ENCODE measurements at regions not wholly inside any gene's neighbourhood (a gene's known extent, or its start where the extent isn't known, plus 50 kb on each side); places are given as distances from the start of the nearest gene placed in this dataset.

GRCh38 chr3:59264366-59264765 lies 214.5 kb upstream of the CFAP20DC start:
- no peak overlapping the region for H3K27ac ChIP-seq (ENCODE audit: low read depth, low read length)
- no peak overlapping the region for H3K4me3 ChIP-seq (ENCODE audit: low read length in 3 of 3)
- H3K9ac ChIP-seq (ENCODE audit: low read depth in 1 of 3, low read length in 3 of 3), result no peak overlapping the region
- no peaks in the 10 kb centered on the region for H3K9me3 ChIP-seq (ENCODE audit: control insufficient read depth in 3 of 3, low read length in 3 of 3)
- H3K36me3 ChIP-seq (ENCODE audit: control insufficient read depth in 3 of 3, insufficient read depth in 3 of 3, low read length in 3 of 3), result no peaks in the 10 kb centered on the region
- no peaks in the 10 kb centered on the region for H3K4me1 ChIP-seq (ENCODE audit: control insufficient read depth in 3 of 3, insufficient read depth in 3 of 3, low read length in 3 of 3)
- no peaks in the 10 kb centered on the region for H3K27me3 ChIP-seq (ENCODE audit: control insufficient read depth in 3 of 3, insufficient read depth in 3 of 3, low read length in 3 of 3)

DNA sequence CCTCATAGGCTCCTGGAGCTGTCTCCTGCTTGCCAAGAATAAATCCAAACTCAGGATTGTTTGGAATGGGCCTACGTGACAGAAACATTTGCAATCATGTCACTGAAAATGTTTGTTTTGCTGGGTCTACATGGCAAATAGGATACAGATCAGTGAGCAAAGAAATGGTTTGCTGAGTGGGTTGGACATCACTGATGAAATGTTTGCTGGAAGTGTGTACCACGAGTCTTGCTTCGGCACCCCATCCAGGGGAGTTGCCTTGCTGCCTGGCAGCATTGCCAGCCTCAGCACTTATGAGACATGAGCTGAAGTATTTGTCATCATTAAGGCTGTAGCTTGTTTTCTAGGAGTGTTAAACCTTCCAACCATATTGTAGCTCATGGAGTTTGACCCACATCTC lies 213.3 kb upstream of the CFAP20DC start:
- Histone ChIP-seq H3K9me3 (ENCODE audit: control insufficient read depth in 3 of 3, low read length in 3 of 3) (no peaks in the 10 kb centered on the region), H3K27ac (ENCODE audit: low read depth, low read length) (no peak overlapping the region), H3K27me3 (ENCODE audit: control insufficient read depth in 3 of 3, insufficient read depth in 3 of 3, low read length in 3 of 3) (no peaks in the 10 kb centered on the region), H3K4me1 (ENCODE audit: control insufficient read depth in 3 of 3, insufficient read depth in 3 of 3, low read length in 3 of 3) (no peaks in the 10 kb centered on the region), H3K4me3 (ENCODE audit: low read length in 3 of 3) (no peak overlapping the region), H3K9ac (ENCODE audit: low read depth in 1 of 3, low read length in 3 of 3) (no peak overlapping the region), H3K36me3 (ENCODE audit: control insufficient read depth in 3 of 3, insufficient read depth in 3 of 3, low read length in 3 of 3) (no peaks in the 10 kb centered on the region)

DNA sequence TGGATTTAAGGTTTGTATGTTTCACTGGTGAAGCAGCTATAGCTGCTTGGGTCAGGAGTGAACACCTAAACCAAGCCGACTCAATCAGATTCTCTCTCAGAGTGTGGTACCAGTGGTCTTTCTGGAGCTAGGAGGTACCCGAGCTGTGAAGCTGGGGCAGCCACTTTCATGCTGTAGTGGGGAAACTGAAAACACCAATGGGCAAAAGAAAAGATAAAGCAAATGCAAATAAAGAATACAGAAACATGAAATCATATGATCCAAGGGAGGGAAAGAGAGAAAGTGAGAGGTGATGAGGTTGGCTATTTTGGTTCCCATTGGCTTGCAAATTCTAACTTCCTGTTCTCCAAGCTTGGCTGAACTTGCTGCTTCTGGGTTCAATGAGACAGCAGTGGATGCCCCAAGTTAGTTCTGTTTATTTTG lies 212.3 kb upstream of the CFAP20DC start:
- H3K36me3 ChIP-seq (ENCODE audit: control insufficient read depth in 3 of 3, insufficient read depth in 3 of 3, low read length in 3 of 3), result no peaks in the 10 kb centered on the region
- no peak overlapping the region for H3K9ac ChIP-seq (ENCODE audit: low read depth in 1 of 3, low read length in 3 of 3)
- H3K27me3 ChIP-seq (ENCODE audit: control insufficient read depth in 3 of 3, insufficient read depth in 3 of 3, low read length in 3 of 3), result no peaks in the 10 kb centered on the region
- H3K4me3 ChIP-seq (ENCODE audit: low read length in 3 of 3), result no peak overlapping the region
- H3K4me1 ChIP-seq (ENCODE audit: control insufficient read depth in 3 of 3, insufficient read depth in 3 of 3, low read length in 3 of 3), result no peaks in the 10 kb centered on the region
- no peaks in the 10 kb centered on the region for H3K9me3 ChIP-seq (ENCODE audit: control insufficient read depth in 3 of 3, low read length in 3 of 3)
- H3K27ac ChIP-seq (ENCODE audit: low read depth, low read length), result no peak overlapping the region

DNA sequence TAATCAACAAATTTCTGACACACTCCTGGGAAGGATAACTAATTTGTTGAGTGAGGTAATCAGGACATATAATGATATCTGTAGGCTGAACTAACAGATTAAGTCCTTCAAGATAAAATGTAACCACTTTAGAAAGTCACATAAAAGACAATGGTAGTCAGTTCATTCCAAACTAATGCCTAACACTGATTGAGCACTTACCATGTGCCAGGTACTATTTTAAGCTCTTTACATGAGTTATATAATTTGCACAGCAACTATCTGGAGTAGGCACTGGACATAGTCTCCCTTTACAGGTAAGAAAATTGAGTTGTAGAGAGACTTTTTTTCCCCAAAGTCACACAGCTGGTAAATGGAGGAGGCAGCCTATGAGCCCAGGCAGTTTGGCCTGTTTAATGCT lies 211.2 kb upstream of the CFAP20DC start:
- no peak overlapping the region for H3K9ac ChIP-seq (ENCODE audit: low read depth in 1 of 3, low read length in 3 of 3)
- H3K9me3 ChIP-seq (ENCODE audit: control insufficient read depth in 3 of 3, low read length in 3 of 3), result no peaks in the 10 kb centered on the region
- no peaks in the 10 kb centered on the region for H3K27me3 ChIP-seq (ENCODE audit: control insufficient read depth in 3 of 3, insufficient read depth in 3 of 3, low read length in 3 of 3)
- no peak overlapping the region for H3K4me3 ChIP-seq (ENCODE audit: low read length in 3 of 3)
- H3K27ac ChIP-seq (ENCODE audit: low read depth, low read length), result no peak overlapping the region
- no peaks in the 10 kb centered on the region for H3K36me3 ChIP-seq (ENCODE audit: control insufficient read depth in 3 of 3, insufficient read depth in 3 of 3, low read length in 3 of 3)
- H3K4me1 ChIP-seq (ENCODE audit: control insufficient read depth in 3 of 3, insufficient read depth in 3 of 3, low read length in 3 of 3), result no peaks in the 10 kb centered on the region

GRCh38 chr3:59258550-59259260 lies 208.9 kb upstream of the CFAP20DC start:
- Histone ChIP-seq H3K9me3 (ENCODE audit: control insufficient read depth in 3 of 3, low read length in 3 of 3) (no peaks in the 10 kb centered on the region), H3K4me3 (ENCODE audit: low read length in 3 of 3) (no peak overlapping the region), H3K27me3 (ENCODE audit: control insufficient read depth in 3 of 3, insufficient read depth in 3 of 3, low read length in 3 of 3) (no peaks in the 10 kb centered on the region), H3K36me3 (ENCODE audit: control insufficient read depth in 3 of 3, insufficient read depth in 3 of 3, low read length in 3 of 3) (no peaks in the 10 kb centered on the region), H3K4me1 (ENCODE audit: control insufficient read depth in 3 of 3, insufficient read depth in 3 of 3, low read length in 3 of 3) (no peaks in the 10 kb centered on the region), H3K9ac (ENCODE audit: low read depth in 1 of 3, low read length in 3 of 3) (no peak overlapping the region), H3K27ac (ENCODE audit: low read depth, low read length) (no peak overlapping the region)

GRCh38 chr3:59257506-59257905 lies 207.7 kb upstream of the CFAP20DC start:
- no peaks in the 10 kb centered on the region for H3K9me3 ChIP-seq (ENCODE audit: control insufficient read depth in 3 of 3, low read length in 3 of 3)
- no peak overlapping the region for H3K27ac ChIP-seq (ENCODE audit: low read depth, low read length)
- no peak overlapping the region for H3K4me3 ChIP-seq (ENCODE audit: low read length in 3 of 3)
- H3K9ac ChIP-seq (ENCODE audit: low read depth in 1 of 3, low read length in 3 of 3), result no peak overlapping the region
- H3K36me3 ChIP-seq (ENCODE audit: control insufficient read depth in 3 of 3, insufficient read depth in 3 of 3, low read length in 3 of 3), result no peaks in the 10 kb centered on the region
- no peaks in the 10 kb centered on the region for H3K4me1 ChIP-seq (ENCODE audit: control insufficient read depth in 3 of 3, insufficient read depth in 3 of 3, low read length in 3 of 3)
- H3K27me3 ChIP-seq (ENCODE audit: control insufficient read depth in 3 of 3, insufficient read depth in 3 of 3, low read length in 3 of 3), result no peaks in the 10 kb centered on the region

- Histone ChIP-seq H3K9ac (ENCODE audit: low read depth in 1 of 3, low read length in 3 of 3) (no peak overlapping the region), H3K9me3 (ENCODE audit: control insufficient read depth in 3 of 3, low read length in 3 of 3) (no peaks in the 10 kb centered on the region), H3K4me3 (ENCODE audit: low read length in 3 of 3) (no peak overlapping the region), H3K36me3 (ENCODE audit: control insufficient read depth in 3 of 3, insufficient read depth in 3 of 3, low read length in 3 of 3) (no peaks in the 10 kb centered on the region), H3K27ac (ENCODE audit: low read depth, low read length) (no peak overlapping the region), H3K4me1 (ENCODE audit: control insufficient read depth in 3 of 3, insufficient read depth in 3 of 3, low read length in 3 of 3) (no peaks in the 10 kb centered on the region), H3K27me3 (ENCODE audit: control insufficient read depth in 3 of 3, insufficient read depth in 3 of 3, low read length in 3 of 3) (no peaks in the 10 kb centered on the region)
These were observed 206.4 kb upstream of the CFAP20DC start for GRCh38 chr3:59256230-59256629.

GRCh38 chr3:59254976-59255375 lies 205.2 kb upstream of the CFAP20DC start:
- no peak overlapping the region for H3K27ac ChIP-seq (ENCODE audit: low read depth, low read length)
- H3K4me1 ChIP-seq (ENCODE audit: control insufficient read depth in 3 of 3, insufficient read depth in 3 of 3, low read length in 3 of 3), result no peaks in the 10 kb centered on the region
- no peaks in the 10 kb centered on the region for H3K9me3 ChIP-seq (ENCODE audit: control insufficient read depth in 3 of 3, low read length in 3 of 3)
- no peak overlapping the region for H3K4me3 ChIP-seq (ENCODE audit: low read length in 3 of 3)
- H3K9ac ChIP-seq (ENCODE audit: low read depth in 1 of 3, low read length in 3 of 3), result no peak overlapping the region
- H3K36me3 ChIP-seq (ENCODE audit: control insufficient read depth in 3 of 3, insufficient read depth in 3 of 3, low read length in 3 of 3), result no peaks in the 10 kb centered on the region
- H3K27me3 ChIP-seq (ENCODE audit: control insufficient read depth in 3 of 3, insufficient read depth in 3 of 3, low read length in 3 of 3), result no peaks in the 10 kb centered on the region

DNA sequence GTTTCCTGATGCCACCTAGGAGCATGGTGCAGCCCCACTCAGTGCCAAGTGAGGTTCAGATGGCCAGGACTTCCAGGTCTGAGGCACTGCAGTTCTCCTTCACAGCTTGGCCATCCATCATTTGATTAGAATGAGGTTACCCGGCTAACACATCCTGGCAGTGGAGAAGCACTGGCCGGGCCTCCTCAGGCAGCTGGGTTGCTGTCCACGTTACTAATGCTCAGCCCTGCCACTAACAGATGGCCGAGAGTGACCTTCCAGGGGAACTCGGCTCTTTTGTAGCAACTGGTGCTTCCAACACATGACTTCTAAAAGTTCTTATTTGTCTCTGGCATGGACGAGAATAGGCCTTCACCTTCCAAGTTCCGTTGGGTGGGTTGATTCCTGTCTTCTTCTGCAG lies 204.6 kb upstream of the CFAP20DC start:
- H3K27ac ChIP-seq (ENCODE audit: low read depth, low read length), result no peak overlapping the region
- no peak overlapping the region for H3K9ac ChIP-seq (ENCODE audit: low read depth in 1 of 3, low read length in 3 of 3)
- H3K4me1 ChIP-seq (ENCODE audit: control insufficient read depth in 3 of 3, insufficient read depth in 3 of 3, low read length in 3 of 3), result no peaks in the 10 kb centered on the region
- H3K9me3 ChIP-seq (ENCODE audit: control insufficient read depth in 3 of 3, low read length in 3 of 3), result no peaks in the 10 kb centered on the region
- no peaks in the 10 kb centered on the region for H3K36me3 ChIP-seq (ENCODE audit: control insufficient read depth in 3 of 3, insufficient read depth in 3 of 3, low read length in 3 of 3)
- no peak overlapping the region for H3K4me3 ChIP-seq (ENCODE audit: low read length in 3 of 3)
- no peaks in the 10 kb centered on the region for H3K27me3 ChIP-seq (ENCODE audit: control insufficient read depth in 3 of 3, insufficient read depth in 3 of 3, low read length in 3 of 3)

GRCh38 chr3:59253523-59253922 lies 203.7 kb upstream of the CFAP20DC start:
- Histone ChIP-seq H3K27me3 (ENCODE audit: control insufficient read depth in 3 of 3, insufficient read depth in 3 of 3, low read length in 3 of 3) (no peaks in the 10 kb centered on the region), H3K9ac (ENCODE audit: low read depth in 1 of 3, low read length in 3 of 3) (no peak overlapping the region), H3K36me3 (ENCODE audit: control insufficient read depth in 3 of 3, insufficient read depth in 3 of 3, low read length in 3 of 3) (no peaks in the 10 kb centered on the region), H3K4me1 (ENCODE audit: control insufficient read depth in 3 of 3, insufficient read depth in 3 of 3, low read length in 3 of 3) (no peaks in the 10 kb centered on the region), H3K27ac (ENCODE audit: low read depth, low read length) (no peak overlapping the region), H3K4me3 (ENCODE audit: low read length in 3 of 3) (no peak overlapping the region), H3K9me3 (ENCODE audit: control insufficient read depth in 3 of 3, low read length in 3 of 3) (no peaks in the 10 kb centered on the region)

Measured in skeletal muscle tissue (tissue), 3 donors.